ENCODE measurements at regions not wholly inside any gene's neighbourhood (a gene's known extent, or its start where the extent isn't known, plus 50 kb on each side); places are given as distances from the start of the nearest gene placed in this dataset.

DNA sequence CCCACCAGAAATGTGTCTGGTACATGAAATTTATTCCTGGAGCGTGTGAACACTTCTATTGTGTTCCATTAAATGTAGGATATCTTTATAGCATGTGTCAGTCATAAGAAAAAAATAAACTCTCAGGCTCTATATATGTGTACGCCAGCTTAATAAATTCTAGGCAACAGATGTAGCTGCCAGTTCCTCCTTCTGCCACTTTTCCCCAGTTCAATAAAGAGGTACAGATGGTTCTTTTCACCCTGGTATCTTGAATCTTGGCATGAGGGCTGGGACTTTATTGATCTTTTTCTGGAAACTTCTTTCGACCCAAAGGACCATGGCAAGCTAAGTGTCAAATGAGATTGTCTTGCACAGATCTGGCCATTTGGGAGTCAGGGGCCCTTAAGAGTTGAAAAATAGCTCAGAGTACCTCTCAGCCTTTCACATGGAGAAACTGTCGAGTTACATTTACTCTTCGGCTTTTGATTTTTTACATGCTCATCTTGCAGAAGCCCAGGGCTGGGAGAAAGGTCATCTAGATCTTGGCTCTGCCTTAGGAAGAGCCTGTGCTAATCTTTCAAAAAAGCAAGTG, 240.9 kb downstream of the DOK5 start:
- Histone ChIP-seq H3K36me3 (ENCODE audit: control insufficient read depth, insufficient read depth, low read length) (no peaks in the 10 kb centered on the region), H3K27me3 (replicated peaks; ENCODE audit: control insufficient read depth, insufficient read depth, low read length) (no peaks in the 10 kb centered on the region), H3K4me3 (replicated peaks; ENCODE audit: low read depth, low read length) (no peak overlapping the region)
- TF ChIP-seq, protein P1, sequence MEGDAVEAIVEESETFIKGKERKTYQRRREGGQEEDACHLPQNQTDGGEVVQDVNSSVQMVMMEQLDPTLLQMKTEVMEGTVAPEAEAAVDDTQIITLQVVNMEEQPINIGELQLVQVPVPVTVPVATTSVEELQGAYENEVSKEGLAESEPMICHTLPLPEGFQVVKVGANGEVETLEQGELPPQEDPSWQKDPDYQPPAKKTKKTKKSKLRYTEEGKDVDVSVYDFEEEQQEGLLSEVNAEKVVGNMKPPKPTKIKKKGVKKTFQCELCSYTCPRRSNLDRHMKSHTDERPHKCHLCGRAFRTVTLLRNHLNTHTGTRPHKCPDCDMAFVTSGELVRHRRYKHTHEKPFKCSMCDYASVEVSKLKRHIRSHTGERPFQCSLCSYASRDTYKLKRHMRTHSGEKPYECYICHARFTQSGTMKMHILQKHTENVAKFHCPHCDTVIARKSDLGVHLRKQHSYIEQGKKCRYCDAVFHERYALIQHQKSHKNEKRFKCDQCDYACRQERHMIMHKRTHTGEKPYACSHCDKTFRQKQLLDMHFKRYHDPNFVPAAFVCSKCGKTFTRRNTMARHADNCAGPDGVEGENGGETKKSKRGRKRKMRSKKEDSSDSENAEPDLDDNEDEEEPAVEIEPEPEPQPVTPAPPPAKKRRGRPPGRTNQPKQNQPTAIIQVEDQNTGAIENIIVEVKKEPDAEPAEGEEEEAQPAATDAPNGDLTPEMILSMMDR (IDR thresholded peaks at IDR 0.05; ENCODE audit: insufficient read depth, low read length, poor library complexity, severe bottlenecking) = no peak
- DNase-seq (ENCODE audit: extremely low read depth, insufficient read length) = no peak

DNA sequence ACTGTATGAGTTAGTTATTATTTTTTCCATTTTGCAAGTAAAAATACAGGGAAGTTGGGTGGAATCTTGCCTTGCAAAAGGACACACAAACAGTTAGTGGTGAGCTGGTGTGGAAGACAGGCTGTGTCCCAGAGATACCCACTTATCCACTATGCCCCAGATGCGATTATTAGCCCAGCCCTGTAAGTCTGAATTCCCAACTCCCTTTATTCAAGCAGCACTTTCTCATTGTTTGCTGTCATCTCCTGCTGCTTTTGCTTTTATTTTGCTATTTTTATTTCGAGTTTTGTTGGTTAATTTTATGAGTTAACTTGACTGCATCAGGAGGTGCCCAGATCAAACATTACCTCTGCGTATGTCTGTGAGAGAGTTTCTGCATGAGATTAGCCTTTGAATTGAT, 239.4 kb downstream of the DOK5 start:
- DNase-seq (ENCODE audit: extremely low read depth, insufficient read length) = no peak
- Histone ChIP-seq H3K4me3 (replicated peaks; ENCODE audit: low read depth, low read length) (no peak overlapping the region), H3K36me3 (ENCODE audit: control insufficient read depth, insufficient read depth, low read length) (no peaks in the 10 kb centered on the region), H3K27me3 (replicated peaks; ENCODE audit: control insufficient read depth, insufficient read depth, low read length) (no peaks in the 10 kb centered on the region)
- TF ChIP-seq, protein P1 (IDR thresholded peaks at IDR 0.05; ENCODE audit: insufficient read depth, low read length, poor library complexity, severe bottlenecking) = no peak

DNA sequence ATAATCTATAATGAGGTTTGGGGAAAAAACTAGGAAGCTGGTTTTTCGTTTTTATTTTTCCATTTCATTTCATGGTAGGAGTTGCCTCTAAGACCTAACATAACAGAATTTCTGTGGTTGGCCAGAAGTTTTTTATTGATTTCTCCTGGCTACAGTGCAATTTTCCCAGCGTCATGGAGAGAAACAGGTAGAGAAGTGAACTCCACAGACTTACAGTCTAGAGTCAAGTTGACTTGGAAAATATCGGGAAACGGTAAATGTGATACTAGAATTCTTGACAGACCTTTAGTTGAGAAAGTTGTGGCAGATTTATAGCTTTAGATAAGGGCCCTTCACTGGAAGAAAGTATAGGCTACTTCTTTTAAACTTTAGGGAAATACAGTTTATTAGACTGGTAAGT, 238.3 kb downstream of the DOK5 start:
- Histone ChIP-seq H3K27me3 (replicated peaks; ENCODE audit: control insufficient read depth, insufficient read depth, low read length) (no peaks in the 10 kb centered on the region), H3K4me3 (replicated peaks; ENCODE audit: low read depth, low read length) (no peak overlapping the region), H3K36me3 (ENCODE audit: control insufficient read depth, insufficient read depth, low read length) (no peaks in the 10 kb centered on the region)
- DNase-seq (ENCODE audit: extremely low read depth, insufficient read length) = no peak
- TF ChIP-seq, protein P1 (IDR thresholded peaks at IDR 0.05; ENCODE audit: insufficient read depth, low read length, poor library complexity, severe bottlenecking) = no peak

DNA sequence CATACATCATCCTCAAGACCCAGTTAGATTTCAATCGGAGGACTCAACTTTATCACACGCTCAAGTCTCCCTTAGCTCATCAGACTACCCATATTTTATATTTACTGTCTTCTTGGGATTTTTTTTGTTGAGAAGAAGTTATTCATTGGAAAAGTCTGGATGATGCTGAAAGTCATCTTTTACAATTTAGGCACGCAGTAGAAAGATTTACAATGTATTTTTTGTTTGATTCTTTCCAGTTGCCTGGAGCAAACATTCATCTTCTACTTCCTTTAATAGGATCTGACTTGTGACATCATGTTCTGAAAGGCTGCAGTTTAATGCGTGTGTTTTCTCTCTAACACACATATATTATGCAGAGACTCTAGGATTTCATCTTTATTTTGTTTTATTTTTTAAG, 235.7 kb downstream of the DOK5 start:
- TF ChIP-seq, protein P1 (IDR thresholded peaks at IDR 0.05; ENCODE audit: insufficient read depth, low read length, poor library complexity, severe bottlenecking) = no peak
- Histone ChIP-seq H3K4me3 (replicated peaks; ENCODE audit: low read depth, low read length) (no peak overlapping the region), H3K27me3 (replicated peaks; ENCODE audit: control insufficient read depth, insufficient read depth, low read length) (no peaks in the 10 kb centered on the region), H3K36me3 (ENCODE audit: control insufficient read depth, insufficient read depth, low read length) (no peaks in the 10 kb centered on the region)
- no peak for DNase-seq (ENCODE audit: extremely low read depth, insufficient read length)

DNA sequence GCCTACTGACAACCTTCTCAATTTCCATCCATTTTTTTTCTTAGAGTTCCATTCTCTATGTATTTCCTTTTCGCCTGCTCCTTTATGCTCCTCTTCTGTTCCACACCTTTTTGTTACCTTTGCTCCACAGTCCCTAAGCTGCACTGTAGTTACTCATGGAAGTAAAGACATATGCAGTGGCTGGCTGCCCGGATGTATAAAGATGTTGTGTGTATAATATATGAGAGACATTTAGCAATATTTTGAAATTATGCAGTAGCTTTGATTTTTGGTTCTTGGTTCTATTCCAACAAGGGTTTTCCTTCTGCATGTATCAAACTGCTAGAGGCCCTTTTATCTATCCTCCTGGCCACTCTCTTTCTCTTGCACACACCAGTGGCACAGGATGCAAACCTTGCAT, 234.9 kb downstream of the DOK5 start:
- Histone ChIP-seq H3K27me3 (replicated peaks; ENCODE audit: control insufficient read depth, insufficient read depth, low read length) (no peaks in the 10 kb centered on the region), H3K4me3 (replicated peaks; ENCODE audit: low read depth, low read length) (no peak overlapping the region), H3K36me3 (ENCODE audit: control insufficient read depth, insufficient read depth, low read length) (no peaks in the 10 kb centered on the region)
- TF ChIP-seq, protein P1 (IDR thresholded peaks at IDR 0.05; ENCODE audit: insufficient read depth, low read length, poor library complexity, severe bottlenecking) = no peak
- DNase-seq (ENCODE audit: extremely low read depth, insufficient read length) = no peak

DNA sequence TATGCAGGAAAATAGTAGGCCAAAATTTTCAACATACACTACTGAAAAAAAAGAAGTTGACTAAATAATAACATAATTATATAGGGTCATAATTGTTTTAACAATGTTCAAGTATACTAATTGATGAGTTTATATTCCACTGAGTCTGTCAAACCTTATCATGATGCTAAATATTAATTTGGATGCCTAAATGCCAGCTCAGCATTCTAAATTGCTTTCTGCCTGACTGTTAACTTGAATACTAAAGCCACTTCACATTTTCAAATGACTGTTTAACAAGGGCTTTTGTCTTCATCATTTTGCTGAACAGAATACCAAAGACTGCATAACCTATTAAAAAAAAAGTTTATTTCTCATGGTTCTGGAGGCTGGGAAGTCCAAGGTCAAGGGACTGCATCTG, 232.8 kb downstream of the DOK5 start:
- H3K4me3 ChIP-seq (replicated peaks; ENCODE audit: low read depth, low read length) = no peak overlapping the region
- TF ChIP-seq, protein P1 (IDR thresholded peaks at IDR 0.05; ENCODE audit: insufficient read depth, low read length, poor library complexity, severe bottlenecking) = no peak
- no peaks in the 10 kb centered on the region for H3K36me3 ChIP-seq (ENCODE audit: control insufficient read depth, insufficient read depth, low read length)
- H3K27me3 ChIP-seq (replicated peaks; ENCODE audit: control insufficient read depth, insufficient read depth, low read length) = no peaks in the 10 kb centered on the region
- DNase-seq (ENCODE audit: extremely low read depth, insufficient read length) = no peak
